ENCODE measurements at regions not wholly inside any gene's neighbourhood (a gene's known extent, or its start where the extent isn't known, plus 50 kb on each side); places are given as distances from the start of the nearest gene placed in this dataset.

DNA sequence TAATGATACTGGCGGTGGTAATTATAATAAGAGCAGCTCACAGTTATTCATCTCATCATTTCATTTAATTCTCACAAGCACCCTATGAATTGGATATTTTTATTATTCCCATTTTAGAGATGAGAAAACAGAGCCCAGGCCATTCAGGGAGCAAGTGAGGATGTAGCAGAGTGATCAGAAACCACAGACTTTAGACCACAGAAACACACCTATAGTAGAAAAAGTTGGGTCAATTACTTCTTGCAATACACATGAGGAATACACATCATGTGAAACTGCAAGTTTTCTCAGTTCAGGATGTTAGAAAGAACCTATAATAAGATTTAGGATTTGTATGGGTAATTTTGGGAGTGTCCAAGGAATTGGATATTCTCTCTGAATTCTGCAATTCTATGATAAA, 278.0 kb downstream of the ADRA2A start:
- no peak for DNase-seq

DNA sequence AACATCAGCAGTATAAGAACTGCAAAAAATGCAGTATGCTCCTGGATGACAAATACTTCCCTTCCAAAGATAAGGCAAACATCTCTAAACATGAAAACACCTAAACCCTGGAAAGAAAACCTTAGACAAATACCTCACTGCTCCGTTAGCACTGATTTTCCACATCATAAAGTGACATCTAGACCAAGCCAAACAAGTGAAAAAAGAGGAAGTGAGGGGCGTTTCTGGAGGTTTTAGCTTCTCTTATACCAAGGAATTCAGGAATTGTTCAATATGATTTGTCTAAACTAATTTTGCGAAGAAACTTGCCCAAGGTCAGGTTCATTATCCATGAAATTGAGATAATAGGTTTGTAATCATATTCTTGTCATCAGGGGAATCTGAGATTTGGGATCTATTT, 279.7 kb downstream of the ADRA2A start:
- no peak for DNase-seq

DNA sequence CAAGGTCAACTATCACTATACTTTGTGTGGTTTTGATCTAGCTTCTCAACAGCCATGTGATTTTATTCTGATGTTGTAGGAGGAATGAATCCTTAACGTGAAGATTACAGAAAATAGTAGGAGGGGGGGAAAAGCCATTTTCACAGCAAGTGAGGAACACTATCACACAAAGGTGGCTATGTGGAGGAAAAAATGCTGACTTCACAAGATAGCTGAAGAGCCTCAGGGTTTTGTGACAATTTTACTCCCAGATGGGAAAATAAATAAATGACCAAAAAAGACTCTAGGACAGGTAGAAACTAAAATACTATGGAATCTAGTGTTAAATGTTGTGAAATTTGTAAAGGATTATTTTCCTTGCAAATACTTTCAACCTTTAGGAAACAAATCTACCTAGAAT, 281.0 kb downstream of the ADRA2A start:
- no peak for DNase-seq

DNA sequence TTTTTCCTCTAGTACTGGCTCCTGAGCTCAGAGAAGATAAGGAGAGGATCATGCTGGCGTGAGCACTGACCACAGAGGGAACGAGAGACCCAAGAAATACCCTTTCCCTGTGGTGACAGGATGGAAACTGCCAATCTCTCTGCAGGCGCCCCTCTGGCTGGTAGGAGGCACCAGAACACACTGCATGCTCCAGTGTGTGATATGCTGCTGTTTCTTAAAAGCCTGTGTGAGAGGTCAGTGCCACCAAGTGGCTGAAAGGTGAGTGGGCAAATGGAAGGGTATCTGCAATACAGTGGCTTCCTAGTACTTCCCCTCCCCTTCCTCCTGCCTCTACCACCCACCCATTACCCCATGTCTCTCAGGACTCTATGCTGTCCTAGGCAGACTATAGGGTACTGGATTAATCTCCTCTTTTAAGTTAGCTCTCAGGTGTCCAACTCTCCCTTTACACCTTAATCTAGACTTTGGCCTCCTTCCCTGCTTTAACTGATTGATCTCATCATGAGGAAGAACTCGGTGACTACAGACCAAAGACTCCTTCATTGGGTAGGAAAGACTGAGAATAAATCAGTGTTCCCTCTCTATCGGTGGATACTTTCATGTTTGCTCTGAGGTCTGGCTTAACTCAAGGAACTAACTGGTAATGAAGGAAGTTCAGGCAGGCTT, 283.6 kb downstream of the ADRA2A start:
- DNase-seq, result peak; percentile 20

DNA sequence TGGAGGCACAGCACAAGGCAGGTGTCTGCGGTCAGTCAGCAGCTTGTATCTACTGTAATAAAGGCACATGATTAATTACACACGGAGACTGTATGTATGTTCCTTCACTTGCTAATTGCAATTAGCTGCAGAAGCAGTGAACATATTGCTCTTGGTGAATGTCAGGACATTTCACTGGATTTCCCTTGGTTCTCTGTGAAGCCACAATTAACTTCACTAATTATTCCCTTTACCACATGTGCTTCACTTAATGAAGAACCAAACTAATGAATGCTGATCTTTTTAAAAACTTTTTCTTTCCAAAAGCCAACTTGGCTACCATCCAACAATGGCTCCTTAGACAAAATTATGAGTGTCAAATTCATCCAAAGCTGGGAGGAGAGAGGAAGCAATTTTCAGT, 290.7 kb downstream of the ADRA2A start:
- DNase-seq, result no peak

DNA sequence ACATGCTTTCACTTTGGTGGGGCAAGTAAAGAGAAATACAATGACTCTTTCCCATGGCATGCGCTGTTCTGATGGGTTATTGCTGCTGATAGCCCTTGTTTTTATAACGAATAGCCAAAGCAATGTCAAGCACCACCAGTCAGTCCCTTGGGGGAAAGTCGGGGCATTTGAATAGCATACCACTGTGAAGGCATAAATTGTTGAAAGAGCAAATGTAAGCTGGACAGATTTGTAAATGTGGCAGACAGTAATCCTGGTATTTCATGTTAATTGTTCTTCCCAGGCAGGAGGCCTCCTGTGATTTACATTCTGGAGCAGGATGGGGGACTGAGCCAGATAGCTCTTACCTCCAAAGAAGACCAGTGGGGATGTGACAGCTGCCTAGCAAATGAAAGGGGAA, 293.3 kb downstream of the ADRA2A start:
- DNase-seq, result peak; percentile 27

DNA sequence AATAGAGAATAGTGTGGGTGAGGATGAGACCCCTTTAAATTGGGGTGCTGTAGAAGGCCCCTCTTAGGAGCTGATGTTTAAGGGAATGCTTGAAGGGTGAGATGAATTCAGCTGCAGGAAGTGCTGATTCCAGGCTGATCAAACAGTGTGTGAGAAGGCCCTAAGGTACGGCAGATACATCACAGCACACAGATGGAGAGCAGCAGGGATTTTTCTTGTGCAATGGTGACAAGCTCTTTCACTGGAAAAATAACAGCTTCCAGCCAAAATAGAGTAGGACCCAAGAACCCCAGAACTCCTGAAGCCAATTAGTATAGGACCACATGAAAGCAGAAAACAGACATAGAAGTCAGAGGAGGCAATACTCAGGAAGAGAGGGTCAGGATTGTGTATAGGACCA, 296.9 kb downstream of the ADRA2A start:
- DNase-seq, result no peak

DNA sequence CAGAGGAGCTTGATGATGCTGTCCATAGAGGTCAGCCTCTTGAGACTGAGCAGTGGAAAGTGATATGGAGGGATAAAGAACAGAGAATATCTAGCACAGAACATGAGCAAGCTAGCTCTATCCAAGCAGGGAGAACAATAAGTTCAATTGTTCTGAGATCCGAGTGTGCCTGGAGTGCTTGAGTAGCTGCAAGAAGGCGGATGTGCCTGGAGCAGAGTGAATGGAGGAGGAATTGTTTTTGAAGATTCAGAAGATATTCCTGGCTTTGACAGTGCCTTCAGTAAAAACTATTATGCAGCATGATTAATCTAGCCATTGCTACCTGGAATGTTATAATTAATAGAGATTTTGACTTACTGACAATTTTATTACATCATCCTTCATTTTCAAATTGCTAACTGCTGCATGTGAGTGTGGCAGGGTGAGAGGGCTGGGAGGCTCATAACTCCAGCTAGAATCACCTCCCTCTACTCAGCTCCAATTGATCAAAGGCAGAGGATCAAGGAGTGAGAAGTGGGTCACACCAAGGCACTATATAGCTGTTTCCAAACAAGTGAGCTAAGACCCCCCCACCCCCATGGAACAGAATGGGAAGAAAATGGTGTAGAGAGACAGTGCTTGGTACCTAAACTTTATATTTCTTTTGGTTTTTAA, 302.8 kb downstream of the ADRA2A start:
- no peak for DNase-seq

DNA sequence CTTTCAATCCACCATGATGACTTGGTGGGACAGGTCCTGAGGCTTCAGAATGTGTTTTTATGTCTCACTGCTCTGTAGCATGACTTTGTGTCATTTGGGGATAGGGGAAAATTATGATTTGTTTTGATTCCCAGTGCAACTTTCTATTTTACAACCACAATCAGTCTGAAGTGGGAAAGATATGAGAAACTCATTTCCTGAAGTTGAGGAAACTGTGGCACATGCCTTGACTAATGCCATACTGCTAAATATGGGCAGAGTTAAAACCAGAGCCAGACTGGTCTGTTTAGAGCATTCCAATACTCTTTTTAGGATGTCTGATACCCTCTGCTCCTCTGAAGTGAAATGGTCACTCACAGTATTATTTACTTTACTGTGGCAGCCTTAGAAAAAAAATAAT, 307.7 kb downstream of the ADRA2A start:
- peak; percentile 6 for DNase-seq

DNA sequence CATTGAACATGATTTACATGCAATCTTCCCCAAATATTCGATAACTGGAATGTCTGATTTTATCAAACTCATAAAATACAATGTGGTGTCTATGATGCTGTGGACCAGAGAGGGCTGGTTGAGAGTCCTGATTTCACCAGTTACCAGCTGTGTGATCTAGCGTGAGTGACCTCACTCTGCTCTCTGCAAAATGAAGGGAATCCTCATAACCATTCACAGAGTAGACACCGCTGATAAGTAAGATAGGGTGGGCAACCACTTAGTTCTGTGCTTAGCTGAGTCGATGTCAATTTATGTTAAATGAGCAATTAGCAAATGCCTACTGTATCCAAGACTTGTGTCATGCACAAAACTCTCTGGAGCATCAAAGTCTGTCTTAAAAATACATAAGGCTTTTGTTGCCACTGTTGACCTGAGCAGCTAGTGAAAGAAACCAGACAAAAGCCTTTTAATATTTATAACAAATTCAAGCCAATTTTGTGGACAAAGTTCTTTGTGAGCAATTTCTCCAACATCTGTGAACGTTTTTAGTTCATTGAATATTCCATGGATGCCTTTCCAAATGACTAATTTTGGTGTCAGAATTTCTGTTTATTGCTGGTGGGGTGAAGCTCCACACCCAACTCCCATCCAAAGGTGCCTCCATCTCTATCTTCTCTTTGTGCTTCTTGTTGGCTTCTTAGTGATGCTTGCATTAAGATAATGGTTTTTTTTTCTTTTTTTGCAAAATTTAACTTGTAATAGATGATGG, 314.2 kb downstream of the ADRA2A start:
- DNase-seq, result no peak

DNA sequence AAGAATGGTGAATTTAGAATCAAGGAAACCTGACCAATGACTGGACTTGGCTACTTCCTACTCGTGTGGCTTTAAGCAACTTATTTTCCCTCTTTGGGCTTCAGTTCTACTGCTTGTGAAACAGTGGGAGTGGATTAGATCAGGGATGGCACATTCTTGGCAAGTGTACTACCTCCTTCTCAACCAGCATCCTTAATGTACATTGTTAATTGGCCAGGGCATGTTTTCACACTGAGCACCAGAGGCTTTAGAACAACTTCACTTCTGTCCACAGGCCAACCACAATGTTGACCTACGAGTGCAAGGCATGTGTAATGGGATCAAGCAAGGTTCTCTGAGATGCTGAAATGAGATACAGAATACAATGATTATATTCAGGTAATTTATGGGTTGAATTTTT, 315.3 kb downstream of the ADRA2A start:
- peak; percentile 36 for DNase-seq

DNA sequence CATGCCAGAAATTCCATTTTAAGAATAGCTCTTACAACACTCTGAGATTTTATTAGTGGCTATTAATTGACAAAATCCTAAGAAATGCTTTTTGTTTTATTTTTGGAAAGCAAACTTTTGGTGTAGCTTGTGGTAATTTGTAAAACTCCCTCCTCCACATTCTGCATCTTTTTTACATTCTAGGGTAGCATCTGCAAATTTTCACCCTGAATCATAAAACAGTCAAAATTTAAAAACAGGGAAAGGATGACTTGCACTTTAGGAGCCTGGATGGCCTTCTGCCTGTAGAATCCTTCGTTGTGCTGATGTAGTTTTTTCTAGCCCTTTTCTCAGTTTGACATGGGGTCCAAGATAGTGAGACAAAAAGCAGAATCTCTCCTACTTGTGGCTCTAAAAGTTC, 316.1 kb downstream of the ADRA2A start:
- peak; percentile 30 for DNase-seq

DNA sequence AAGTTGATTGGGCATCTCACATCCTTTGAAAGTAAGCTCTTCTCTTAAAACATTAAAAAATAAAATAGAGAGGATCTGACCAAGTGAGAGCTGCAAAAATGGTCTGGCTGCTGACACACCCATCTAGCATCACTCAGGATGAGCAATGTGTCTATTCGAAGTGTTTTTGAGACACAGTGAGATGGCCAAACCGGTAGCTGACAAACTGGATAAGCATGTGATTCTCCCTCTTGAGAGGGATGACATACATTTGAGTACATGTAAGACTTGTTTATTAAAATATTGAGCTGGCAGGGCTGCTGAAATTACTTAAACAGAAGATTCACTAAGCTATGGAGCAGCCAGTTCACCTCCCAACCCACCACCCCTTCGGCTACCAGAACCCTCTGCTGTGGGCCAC, 333.9 kb downstream of the ADRA2A start:
- peak; percentile 60 for DNase-seq

DNA sequence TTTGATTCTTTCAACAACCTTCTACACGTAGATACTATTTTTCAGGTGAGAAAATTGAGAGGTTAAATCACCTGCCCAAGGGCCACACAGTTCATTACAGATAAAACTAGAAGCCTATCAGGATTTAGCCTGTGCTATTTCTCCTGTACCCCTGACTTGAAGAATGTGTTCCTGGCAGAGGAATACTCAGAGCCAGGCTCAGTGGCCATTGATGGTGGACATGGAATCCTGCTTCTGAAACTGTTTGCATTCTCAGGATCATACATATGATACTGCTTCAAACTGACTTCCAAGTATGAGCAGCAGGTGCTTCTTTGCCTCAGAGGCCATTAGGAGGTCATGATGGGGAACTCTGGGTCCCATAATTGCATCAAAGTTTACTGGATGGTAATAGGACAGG, 348.6 kb downstream of the ADRA2A start:
- DNase-seq, result no peak

DNA sequence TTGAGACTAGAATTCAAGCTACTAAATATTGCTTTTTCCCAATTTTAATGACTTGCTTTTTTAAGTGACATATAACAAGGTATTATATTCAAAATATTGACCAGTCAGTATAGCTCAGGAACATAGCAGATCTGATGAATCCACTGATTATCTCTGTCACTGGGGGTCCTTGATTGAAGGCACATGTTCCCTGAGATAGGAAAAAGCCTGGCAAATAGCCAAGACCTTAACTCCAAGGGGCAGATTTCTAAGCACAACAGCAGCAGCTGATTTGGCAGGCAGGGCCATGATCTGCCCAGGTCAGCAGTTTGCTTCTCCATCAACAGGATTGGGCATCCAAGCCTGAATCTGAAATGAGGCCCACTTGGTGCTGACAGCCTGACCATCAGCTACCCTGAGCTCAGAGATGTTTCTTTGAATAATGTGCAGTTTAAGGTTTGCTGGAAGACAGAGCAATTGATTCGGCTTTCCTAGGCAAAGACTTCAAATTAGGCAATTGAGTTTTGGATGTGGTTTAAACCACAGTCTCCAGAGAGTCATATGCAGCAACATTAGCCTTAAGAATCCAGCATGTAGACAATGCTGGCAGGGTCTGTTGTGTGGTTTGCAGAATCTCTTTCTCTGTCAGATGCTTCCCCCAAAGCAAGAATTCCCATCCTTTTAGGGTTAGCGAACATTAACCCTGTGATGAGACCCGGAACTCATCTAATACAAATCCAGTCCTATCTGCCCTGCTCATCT, 352.6 kb downstream of the ADRA2A start:
- DNase-seq, result peak; percentile 41

DNA sequence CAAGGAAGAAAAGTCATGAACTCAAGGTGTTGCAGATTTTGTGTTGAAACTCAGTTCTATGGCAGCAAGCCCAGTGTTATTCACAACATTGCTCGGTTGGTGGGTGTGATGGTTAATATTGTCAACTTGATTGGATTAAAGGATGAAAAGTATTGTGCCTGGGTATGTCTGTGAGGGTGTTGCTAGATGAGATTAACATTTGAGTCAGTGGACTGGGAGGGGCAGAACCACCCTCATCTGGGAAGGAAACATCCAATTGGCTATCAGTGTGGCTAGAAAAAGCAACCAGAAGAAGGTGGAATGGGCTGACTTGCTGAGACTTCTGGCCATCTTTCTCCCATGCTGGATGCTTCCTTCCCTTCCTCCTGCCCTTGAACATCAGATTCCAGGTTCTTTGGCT, 353.2 kb downstream of the ADRA2A start:
- no peak for DNase-seq

DNA sequence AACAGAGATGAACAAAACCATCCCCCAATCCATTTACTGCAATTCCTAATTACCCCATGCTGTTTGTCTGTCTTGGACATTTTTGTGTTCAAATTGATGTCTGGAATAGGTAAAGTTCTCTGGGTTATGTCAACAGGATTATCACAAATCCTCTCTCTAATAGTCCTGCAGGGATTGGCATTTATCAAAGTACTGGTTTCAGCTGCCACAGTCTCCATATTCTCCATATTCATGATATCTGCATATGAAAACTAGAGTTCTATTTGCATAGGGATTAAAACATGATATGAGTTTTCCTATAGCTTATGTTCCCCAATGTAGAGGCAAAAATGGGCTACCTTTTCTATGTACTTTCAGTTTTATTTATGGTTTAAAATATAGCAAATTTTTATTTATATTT, 355.8 kb downstream of the ADRA2A start:
- no peak for DNase-seq

DNA sequence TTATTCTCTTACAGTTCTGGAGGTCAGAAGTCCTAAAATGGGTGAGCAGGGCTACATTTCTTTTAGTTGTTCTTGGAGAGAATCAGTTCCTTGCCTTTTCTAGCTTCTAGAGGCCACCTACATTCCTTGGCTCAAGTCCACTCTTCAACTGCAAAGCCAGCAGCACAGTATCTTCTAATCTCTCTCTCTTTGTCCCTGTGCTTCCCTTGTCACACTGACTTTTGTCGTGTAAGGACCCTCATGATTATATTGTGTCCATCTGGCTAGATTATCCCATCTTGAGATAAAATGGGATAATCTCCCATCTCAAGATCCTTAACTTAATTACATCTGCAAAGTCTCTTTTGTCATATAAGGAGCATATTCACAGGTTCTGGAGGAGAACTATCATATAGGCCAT, 359.0 kb downstream of the ADRA2A start:
- no peak for DNase-seq

DNA sequence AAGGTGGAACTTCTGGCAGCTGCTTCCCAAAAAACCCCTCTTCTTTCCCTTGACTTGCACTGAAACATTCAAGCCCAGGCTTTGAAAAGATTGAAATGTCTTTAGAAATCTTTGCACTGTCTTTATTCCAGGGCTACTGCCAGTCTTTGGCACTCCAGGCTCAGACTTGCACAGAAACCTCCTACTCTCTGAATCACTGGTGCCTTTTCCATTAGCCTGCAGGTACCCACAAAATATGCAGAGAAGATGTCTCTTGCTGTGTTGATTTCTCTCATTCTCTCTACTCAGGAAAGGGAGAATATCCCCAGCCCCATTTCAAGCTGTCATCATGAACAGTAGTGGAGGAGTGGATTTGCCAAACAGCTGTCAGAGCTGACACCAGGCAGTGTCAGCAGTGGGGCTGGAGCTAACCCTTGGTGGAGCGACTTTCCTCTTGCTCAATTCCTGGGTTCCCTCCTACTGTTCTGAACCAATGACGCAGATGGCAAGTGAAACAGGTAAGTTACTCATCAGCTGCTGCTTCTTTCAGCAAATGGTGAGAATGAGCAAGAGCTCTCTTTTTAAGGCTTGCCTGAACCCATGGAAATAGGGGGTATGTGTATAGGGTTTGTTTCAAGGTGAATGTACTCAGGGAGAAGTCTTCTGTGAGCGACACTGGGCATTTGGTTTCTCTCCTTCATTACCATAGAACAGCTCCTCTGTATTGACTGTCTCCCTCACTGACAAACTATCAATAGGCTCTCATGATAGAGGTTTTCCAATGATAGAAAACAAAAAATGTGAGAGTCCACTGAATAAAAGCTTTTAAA, 362.4 kb downstream of the ADRA2A start:
- DNase-seq, result no peak

DNA sequence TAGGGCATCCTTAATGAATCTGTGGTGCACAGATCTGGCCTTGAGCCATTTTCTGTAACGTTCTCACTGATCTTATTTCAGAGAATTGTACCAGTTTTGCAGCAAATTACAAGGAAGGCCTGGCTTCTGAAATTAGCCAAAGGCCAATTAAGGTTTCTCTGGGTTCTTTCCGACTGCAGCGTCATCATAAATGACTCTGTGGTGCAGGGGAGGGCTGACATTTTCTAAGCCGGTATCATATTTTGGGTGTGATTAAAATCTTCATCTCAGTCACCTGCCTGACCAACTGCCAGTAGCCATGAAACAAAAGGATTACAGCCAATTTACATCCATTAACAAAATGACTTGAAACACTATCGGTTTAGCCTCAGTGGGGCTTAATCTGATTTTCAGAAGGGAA, 363.7 kb downstream of the ADRA2A start:
- no peak for DNase-seq

DNA sequence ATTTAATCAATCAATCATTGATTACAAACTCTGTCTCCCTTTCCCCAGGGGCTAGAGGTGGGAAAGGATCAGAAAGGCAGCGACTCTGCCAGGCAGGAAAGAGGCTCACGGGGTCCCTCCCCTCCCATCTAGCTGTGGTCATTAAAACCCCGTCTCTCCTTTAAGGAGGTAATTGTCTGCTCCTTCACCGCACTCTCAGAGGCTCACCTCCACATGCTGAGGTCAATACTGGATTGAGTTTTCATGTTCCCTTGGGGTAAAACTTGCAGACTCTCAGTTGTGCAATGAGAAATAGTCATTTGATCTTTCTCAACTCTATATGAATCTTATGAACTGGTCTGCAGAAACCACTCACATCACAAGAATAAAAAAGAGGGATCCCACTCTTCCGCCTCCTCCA, 368.8 kb downstream of the ADRA2A start:
- DNase-seq, result no peak

DNA sequence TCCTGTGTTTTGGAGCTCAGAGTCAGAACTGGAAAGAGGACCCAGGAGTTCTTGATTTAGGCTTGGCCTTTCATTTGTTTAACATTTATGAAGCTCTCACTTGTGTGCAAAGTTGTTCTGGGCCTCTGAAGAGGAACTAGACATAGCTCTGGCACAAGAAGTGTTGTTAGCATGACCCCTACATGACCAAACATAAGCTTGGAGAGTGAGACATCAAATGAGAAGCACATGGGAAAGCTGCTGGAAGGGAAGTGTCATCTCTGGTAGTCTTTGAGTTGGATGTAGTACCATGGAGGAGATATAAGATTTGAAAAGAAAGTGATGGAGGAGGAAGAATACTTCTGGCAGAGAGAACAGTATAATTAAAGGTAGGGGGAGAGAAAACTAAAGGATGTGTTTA, 370.1 kb downstream of the ADRA2A start:
- DNase-seq, result no peak
